NCI-H2196 (cell line): ENCODE measurements at regions not wholly inside any gene's neighbourhood (a gene's known extent, or its start where the extent isn't known, plus 50 kb on each side); places are given as distances from the start of the nearest gene placed in this dataset.

Source experiments
- DNase-seq: peaks from one replicate; lab custom pipeline; 2025; ENCODE audit not compliant: unreplicated experiment; lab: John Stamatoyannopoulos, UW

GRCh38 chr2:217185265-217185995 is 325.6 kb upstream of the TNP1 start:
- DNase-seq = no peak

GRCh38 chr2:217184242-217184641 is 324.4 kb upstream of the TNP1 start:
- no peak for DNase-seq

GRCh38 chr2:217183471-217183870 is 323.6 kb upstream of the TNP1 start:
- DNase-seq = no peak

- DNase-seq = no peak
Observed at GRCh38 chr2:217182926-217183325, 323.1 kb upstream of the TNP1 start.

GRCh38 chr2:217181512-217181911 is 321.6 kb upstream of the TNP1 start:
- no peak for DNase-seq

- no peak for DNase-seq
Observed at GRCh38 chr2:217179854-217180253, 320.0 kb upstream of the TNP1 start.

GRCh38 chr2:217178341-217178740 is 318.5 kb upstream of the TNP1 start:
- no peak for DNase-seq

GRCh38 chr2:217177720-217178119 is 317.9 kb upstream of the TNP1 start:
- no peak for DNase-seq

- no peak for DNase-seq
Observed at GRCh38 chr2:217171874-217172273, 312.0 kb upstream of the TNP1 start.

GRCh38 chr2:217168496-217168895 is 308.6 kb upstream of the TNP1 start:
- no peak for DNase-seq

- DNase-seq = no peak
Observed at GRCh38 chr2:217167531-217167930, 307.7 kb upstream of the TNP1 start.

- DNase-seq = peak; percentile 48
Observed at GRCh38 chr2:217166241-217166850, 306.5 kb upstream of the TNP1 start.

- no peak for DNase-seq
Observed at GRCh38 chr2:217165547-217165946, 305.7 kb upstream of the TNP1 start.

GRCh38 chr2:217163987-217164386 is 304.1 kb upstream of the TNP1 start:
- DNase-seq = no peak

GRCh38 chr2:217162533-217162932 is 302.7 kb upstream of the TNP1 start:
- peak; percentile 49 for DNase-seq

- DNase-seq = no peak
Observed at GRCh38 chr2:217160978-217161973, 301.4 kb upstream of the TNP1 start.

GRCh38 chr2:217160103-217160743 is 300.4 kb upstream of the TNP1 start:
- DNase-seq = no peak

- DNase-seq = no peak
Observed at GRCh38 chr2:217158928-217159327, 299.1 kb upstream of the TNP1 start.

- DNase-seq = no peak
Observed at GRCh38 chr2:217157581-217157980, 297.7 kb upstream of the TNP1 start.

GRCh38 chr2:217156801-217157200 is 296.9 kb upstream of the TNP1 start:
- DNase-seq = no peak

- DNase-seq = no peak
Observed at GRCh38 chr2:217154923-217155322, 295.1 kb upstream of the TNP1 start.
